Astrocyte of the cerebellum (primary cell): ENCODE measurements at regions not wholly inside any gene's neighbourhood (a gene's known extent, or its start where the extent isn't known, plus 50 kb on each side); places are given as distances from the start of the nearest gene placed in this dataset.
"Not testable (repeated sequence)": the region's sequence is repeated elsewhere in the genome, so short reads cannot be mapped to it uniquely, and the experiment has no call there.

Experiments used
- DNase-seq: peaks from one replicate; pipeline ENCODE4 v3.0.0-alpha.2; 2011; ENCODE audit warnings: low read depth
- H3K4me3 ChIP-seq: 2 replicates; pipeline ENCODE4 v1.5.1; 2011; ENCODE audit warnings: mild to moderate bottlenecking, low read depth, low read length, moderate library complexity
- in situ Hi-C: cut with HindIII; loops from 2 replicates; pipeline ENCODE4 v1.10.0; 2017; ENCODE audit warnings: low sequenced_read_pairs
- TF ChIP-seq, protein P1 (sequence below): IDR thresholded peaks from 2 replicates; pipeline ENCODE4 v1.5.1; 2012; ENCODE audit warnings: low read length, low read depth, moderate library complexity, mild to moderate bottlenecking; ENCODE audit errors: missing control alignments

DNA sequence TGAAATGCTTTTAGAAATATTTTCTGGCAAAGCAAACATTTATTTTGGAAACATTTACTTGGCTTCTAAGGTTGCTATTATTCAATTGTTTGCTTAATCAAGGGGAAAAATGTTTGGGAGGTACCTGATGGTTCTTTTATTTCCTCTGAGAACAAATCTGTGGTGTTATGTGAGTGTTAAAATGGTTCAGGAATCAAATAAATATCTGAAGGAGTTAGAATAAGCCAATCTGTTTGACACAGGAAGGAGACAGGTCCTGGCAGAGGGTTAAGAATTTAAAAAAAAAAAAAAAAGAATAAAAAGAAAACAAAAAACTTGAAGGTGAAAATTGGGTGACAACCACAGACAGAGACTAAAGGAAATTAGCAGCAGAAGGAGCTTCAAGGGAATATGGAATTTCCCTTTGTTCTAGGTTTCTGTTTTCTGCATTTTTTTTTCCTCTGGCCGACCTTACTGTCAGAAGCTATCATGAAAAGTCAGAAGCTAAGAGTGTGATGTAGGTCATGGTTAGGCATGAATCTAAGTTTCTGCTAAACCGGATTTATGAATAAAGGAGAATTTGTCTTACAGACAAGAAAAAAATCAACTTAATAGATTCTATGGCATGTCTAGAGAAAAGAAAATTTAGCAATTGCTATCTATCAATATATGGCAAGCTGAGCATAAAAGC, 78.6 kb upstream of the PNPLA4 start:
- TF ChIP-seq, protein P1, sequence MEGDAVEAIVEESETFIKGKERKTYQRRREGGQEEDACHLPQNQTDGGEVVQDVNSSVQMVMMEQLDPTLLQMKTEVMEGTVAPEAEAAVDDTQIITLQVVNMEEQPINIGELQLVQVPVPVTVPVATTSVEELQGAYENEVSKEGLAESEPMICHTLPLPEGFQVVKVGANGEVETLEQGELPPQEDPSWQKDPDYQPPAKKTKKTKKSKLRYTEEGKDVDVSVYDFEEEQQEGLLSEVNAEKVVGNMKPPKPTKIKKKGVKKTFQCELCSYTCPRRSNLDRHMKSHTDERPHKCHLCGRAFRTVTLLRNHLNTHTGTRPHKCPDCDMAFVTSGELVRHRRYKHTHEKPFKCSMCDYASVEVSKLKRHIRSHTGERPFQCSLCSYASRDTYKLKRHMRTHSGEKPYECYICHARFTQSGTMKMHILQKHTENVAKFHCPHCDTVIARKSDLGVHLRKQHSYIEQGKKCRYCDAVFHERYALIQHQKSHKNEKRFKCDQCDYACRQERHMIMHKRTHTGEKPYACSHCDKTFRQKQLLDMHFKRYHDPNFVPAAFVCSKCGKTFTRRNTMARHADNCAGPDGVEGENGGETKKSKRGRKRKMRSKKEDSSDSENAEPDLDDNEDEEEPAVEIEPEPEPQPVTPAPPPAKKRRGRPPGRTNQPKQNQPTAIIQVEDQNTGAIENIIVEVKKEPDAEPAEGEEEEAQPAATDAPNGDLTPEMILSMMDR = no peak
- in situ Hi-C loops = no loop called here
- no peak overlapping the region for H3K4me3 ChIP-seq
- no peak for DNase-seq

DNA sequence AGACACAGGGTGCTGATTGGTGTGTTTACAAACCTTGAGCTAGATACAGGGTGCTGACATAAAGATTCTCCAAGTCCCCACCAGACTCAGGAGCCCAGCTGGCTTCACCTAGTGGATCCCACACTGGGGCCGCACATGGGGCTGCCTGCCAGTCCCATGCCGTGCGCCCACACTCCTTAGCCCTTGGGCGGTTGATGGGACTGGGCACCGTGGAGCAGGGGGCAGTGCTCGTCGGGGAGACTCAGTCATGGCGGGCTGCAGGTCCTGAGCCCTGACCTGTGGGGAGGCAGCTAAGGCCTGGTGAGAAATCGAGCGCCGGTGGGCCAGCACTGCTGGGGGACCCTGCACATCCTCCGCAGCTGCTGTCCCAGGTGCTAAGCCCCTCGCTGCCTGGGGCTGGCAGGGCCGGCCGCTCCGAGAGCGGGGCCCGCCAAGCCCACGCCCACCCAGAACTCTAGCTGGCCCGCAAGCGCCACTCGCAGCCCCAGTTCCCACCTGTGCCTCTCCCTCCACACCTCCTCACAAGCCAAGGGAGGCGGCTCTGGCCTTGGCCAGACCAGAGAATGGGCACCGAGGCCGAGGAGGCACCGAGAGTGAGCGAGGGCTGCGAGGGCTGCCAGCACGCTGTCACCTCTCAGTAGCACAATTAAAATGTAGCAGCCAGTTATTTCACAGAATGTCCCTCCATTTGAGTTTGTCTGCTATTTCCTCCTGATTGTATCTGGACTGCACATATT, 76.1 kb upstream of the PNPLA4 start:
- H3K4me3 ChIP-seq = no peak overlapping the region
- in situ Hi-C loops = no loop called here
- no peak for DNase-seq
- TF ChIP-seq, protein P1 = no peak

DNA sequence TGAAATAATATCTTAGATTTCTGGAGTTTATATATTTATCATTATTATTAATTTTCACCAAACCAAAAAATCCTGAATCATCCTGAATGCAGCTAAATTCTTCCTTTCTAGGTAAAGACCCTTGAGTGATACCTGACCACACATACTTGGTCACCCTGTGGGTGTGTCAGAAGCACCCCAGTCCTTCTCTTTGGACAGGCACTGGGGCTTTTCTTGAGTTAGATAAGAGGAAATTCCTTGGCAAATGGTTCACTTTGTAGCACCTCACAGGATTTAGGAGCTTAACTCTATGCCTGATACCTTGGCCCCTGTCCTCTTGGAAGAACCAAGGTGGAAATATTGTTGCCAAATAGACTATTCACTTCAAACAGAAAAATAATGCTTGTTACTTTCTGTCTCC, 69.6 kb upstream of the PNPLA4 start:
- in situ Hi-C loops = no loop called here
- DNase-seq = no peak
- H3K4me3 ChIP-seq = no peak overlapping the region
- TF ChIP-seq, protein P1 = no peak

DNA sequence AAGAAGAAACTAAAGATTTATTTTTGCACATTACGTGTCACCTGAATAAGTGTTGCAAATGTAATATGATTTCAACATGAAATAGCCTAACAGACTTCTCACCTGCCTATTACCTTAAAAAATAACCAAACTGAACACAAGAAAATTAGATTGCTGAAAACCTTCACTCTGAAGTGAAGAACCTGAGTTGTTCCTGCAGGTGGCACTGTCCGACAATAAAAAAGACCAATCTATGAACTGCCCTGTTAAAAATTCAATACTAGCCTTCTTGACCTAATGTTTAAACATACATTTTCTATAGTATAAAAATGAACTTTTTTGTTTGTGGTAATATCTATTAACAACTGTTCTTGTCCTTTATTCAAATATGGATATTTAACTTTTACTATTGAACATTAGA, 69.2 kb upstream of the PNPLA4 start:
- in situ Hi-C loops = no loop called here
- H3K4me3 ChIP-seq = no peak overlapping the region
- peak; percentile 26 for DNase-seq
- TF ChIP-seq, protein P1 = peak; percentile 44

DNA sequence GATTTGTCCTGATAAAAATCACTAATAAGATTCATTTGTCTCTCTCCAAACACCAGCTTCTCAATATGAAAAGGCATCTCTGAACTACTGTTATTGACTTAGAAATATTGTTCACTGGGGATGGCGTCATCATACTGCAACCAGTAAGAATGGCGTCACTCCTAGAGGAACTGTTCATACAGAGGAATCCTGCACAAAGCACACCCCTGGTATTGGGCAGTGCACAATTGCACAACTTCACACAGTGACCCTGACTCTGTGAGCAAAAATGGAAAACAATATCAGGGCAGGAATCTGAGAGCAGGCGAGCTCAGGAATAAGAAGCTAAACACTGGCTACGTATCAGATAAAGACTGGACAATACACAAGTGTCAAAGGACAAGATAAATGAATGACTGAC, 66.7 kb upstream of the PNPLA4 start:
- in situ Hi-C loops = no loop called here
- H3K4me3 ChIP-seq = no peak overlapping the region
- DNase-seq = no peak
- TF ChIP-seq, protein P1 = no peak

DNA sequence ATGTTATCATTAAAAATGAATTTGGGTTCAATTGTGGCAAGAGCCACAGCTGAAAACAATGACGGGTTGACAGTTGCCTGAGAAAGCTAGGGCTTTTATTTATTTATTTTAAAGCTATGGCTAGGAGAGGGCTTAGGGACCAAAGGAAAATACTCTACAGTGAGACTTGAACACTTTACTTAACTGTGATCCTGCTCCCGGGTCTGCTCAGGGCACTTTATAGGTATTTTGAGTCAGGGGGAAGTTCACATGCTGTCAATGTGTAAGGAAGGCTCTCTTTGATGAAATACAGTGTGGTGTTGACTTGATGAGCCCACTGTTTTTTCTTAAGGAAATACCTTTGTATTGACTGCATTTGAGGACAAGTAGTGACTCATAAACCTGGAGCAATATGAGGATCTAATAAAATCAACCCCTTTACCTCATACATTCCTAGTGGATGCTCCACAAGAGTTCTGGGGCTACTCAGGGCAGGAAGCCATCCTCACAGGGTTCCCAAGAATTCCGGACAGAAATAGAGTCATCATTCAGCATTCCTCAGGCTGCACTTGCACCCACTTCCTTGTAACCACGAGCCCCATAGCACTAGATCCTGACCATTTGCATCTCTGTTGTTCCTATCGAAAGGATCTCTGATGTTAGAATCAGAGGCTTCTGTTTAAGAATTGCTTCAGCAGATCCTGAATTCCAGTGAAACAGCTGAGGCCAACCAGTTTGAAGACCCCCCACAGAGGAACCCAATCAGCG, 61.0 kb upstream of the PNPLA4 start:
- DNase-seq = peak; percentile 37
- in situ Hi-C loops, H3K4me3 ChIP-seq: not testable (repeated sequence)
